ENCODE measurements at regions not wholly inside any gene's neighbourhood (a gene's known extent, or its start where the extent isn't known, plus 50 kb on each side); places are given as distances from the start of the nearest gene placed in this dataset.

GRCh38 chr3:67739851-67740250 is 85.4 kb upstream of the SUCLG2 start:
- no peak overlapping the region for H3K4me3 Mint-ChIP-seq (ENCODE audit: unreplicated experiment)
- no peaks in the 10 kb centered on the region for H3K9me3 Mint-ChIP-seq (ENCODE audit: unreplicated experiment)

GRCh38 chr3:67737906-67738865 is 83.8 kb upstream of the SUCLG2 start:
- Mint-ChIP-seq H3K9me3 (ENCODE audit: unreplicated experiment) (no peaks in the 10 kb centered on the region), H3K27ac (ENCODE audit: unreplicated experiment) (no peak overlapping the region), H3K4me1 (ENCODE audit: low read depth, unreplicated experiment) (no peaks in the 10 kb centered on the region), H3K27me3 (ENCODE audit: unreplicated experiment) (peaks cover 2% of the 10 kb centered on the region), H3K4me3 (ENCODE audit: unreplicated experiment) (no peak overlapping the region), H3K36me3 (ENCODE audit: unreplicated experiment) (no peaks in the 10 kb centered on the region)
- DNase-seq, result no peak
- no peak for TF ChIP-seq CTCF (IDR thresholded peaks at IDR 0.05; ENCODE audit: partially characterized antibody, unreplicated experiment)

More at GRCh38 chr3:67739851-67740250, 85.4 kb upstream of the SUCLG2 start:
- H3K4me1 Mint-ChIP-seq (ENCODE audit: low read depth, unreplicated experiment), result peaks cover 2% of the 10 kb centered on the region
- no peak for DNase-seq
- no peaks in the 10 kb centered on the region for H3K36me3 Mint-ChIP-seq (ENCODE audit: unreplicated experiment)
- no peak overlapping the region for H3K27ac Mint-ChIP-seq (ENCODE audit: unreplicated experiment)
- peaks cover 2% of the 10 kb centered on the region for H3K27me3 Mint-ChIP-seq (ENCODE audit: unreplicated experiment)
- TF ChIP-seq CTCF (IDR thresholded peaks at IDR 0.05; ENCODE audit: partially characterized antibody, unreplicated experiment), result no peak

GRCh38 chr3:67737140-67737539 is 82.7 kb upstream of the SUCLG2 start:
- no peak for DNase-seq
- Mint-ChIP-seq H3K27me3 (ENCODE audit: unreplicated experiment) (peaks cover 2% of the 10 kb centered on the region), H3K4me1 (ENCODE audit: low read depth, unreplicated experiment) (no peaks in the 10 kb centered on the region), H3K27ac (ENCODE audit: unreplicated experiment) (no peak overlapping the region), H3K9me3 (ENCODE audit: unreplicated experiment) (no peaks in the 10 kb centered on the region), H3K4me3 (ENCODE audit: unreplicated experiment) (no peak overlapping the region), H3K36me3 (ENCODE audit: unreplicated experiment) (no peaks in the 10 kb centered on the region)
- TF ChIP-seq CTCF (IDR thresholded peaks at IDR 0.05; ENCODE audit: partially characterized antibody, unreplicated experiment), result no peak

GRCh38 chr3:67733269-67733950 is 79.0 kb upstream of the SUCLG2 start:
- Mint-ChIP-seq H3K27ac (ENCODE audit: unreplicated experiment) (no peak overlapping the region), H3K4me1 (ENCODE audit: low read depth, unreplicated experiment) (no peaks in the 10 kb centered on the region), H3K9me3 (ENCODE audit: unreplicated experiment) (no peaks in the 10 kb centered on the region), H3K36me3 (ENCODE audit: unreplicated experiment) (no peaks in the 10 kb centered on the region), H3K4me3 (ENCODE audit: unreplicated experiment) (no peak overlapping the region), H3K27me3 (ENCODE audit: unreplicated experiment) (no peaks in the 10 kb centered on the region)
- no peak for TF ChIP-seq CTCF (IDR thresholded peaks at IDR 0.05; ENCODE audit: partially characterized antibody, unreplicated experiment)
- no peak for DNase-seq

GRCh38 chr3:67724434-67724833 is 70.0 kb upstream of the SUCLG2 start:
- Mint-ChIP-seq H3K4me1 (ENCODE audit: low read depth, unreplicated experiment) (no peaks in the 10 kb centered on the region), H3K9me3 (ENCODE audit: unreplicated experiment) (peaks cover 2% of the 10 kb centered on the region), H3K36me3 (ENCODE audit: unreplicated experiment) (no peaks in the 10 kb centered on the region), H3K27ac (ENCODE audit: unreplicated experiment) (no peak overlapping the region), H3K27me3 (ENCODE audit: unreplicated experiment) (peaks cover 1% of the 10 kb centered on the region), H3K4me3 (ENCODE audit: unreplicated experiment) (no peak overlapping the region)
- no peak for DNase-seq
- TF ChIP-seq CTCF (IDR thresholded peaks at IDR 0.05; ENCODE audit: partially characterized antibody, unreplicated experiment), result no peak
